GM12891 (cell line): ENCODE measurements at regions not wholly inside any gene's neighbourhood (a gene's known extent, or its start where the extent isn't known, plus 50 kb on each side); places are given as distances from the start of the nearest gene placed in this dataset.
A peak's percentile ranks its signal among the peaks of the same experiment; 100 is the strongest.

Experiments used
- DNase-seq: peaks from one replicate; pipeline ENCODE4 v3.0.0; 2011; ENCODE audit warnings: low spot score; ENCODE audit not compliant: insufficient read length
- FAIRE-seq: peaks from 2 replicates; lab custom pipeline; 2011; peaks lifted over from hg19 to GRCh38; lab: Jason Lieb, UNC
- PAX5 ChIP-seq: IDR thresholded peaks from 2 replicates; pipeline ENCODE4 v1.6.1; 2011; ENCODE audit warnings: low read length, moderate library complexity, mild to moderate bottlenecking; ENCODE audit not compliant: insufficient read depth, severe bottlenecking
- POLR2A ChIP-seq: IDR thresholded peaks from 2 replicates; pipeline ENCODE4 v1.6.1; 2011; ENCODE audit warnings: low read depth, low read length, control low read depth
- POLR2AphosphoS5 ChIP-seq: IDR thresholded peaks from 2 replicates; pipeline ENCODE4 v1.6.1; 2011; ENCODE audit warnings: low read depth, low read length, control low read depth
- POU2F2 ChIP-seq: IDR thresholded peaks from 2 replicates; pipeline ENCODE4 v1.6.1; 2011; ENCODE audit warnings: low read depth, mild to moderate bottlenecking, control low read depth, low read length, moderate library complexity
- SPI1 ChIP-seq: IDR thresholded peaks from 2 replicates; pipeline ENCODE4 v1.6.1; 2011; ENCODE audit warnings: low read depth, low read length, control low read depth
- TAF1 ChIP-seq: IDR thresholded peaks from 2 replicates; pipeline ENCODE4 v1.6.1; 2011; ENCODE audit warnings: low read depth, low read length, control low read depth

DNA sequence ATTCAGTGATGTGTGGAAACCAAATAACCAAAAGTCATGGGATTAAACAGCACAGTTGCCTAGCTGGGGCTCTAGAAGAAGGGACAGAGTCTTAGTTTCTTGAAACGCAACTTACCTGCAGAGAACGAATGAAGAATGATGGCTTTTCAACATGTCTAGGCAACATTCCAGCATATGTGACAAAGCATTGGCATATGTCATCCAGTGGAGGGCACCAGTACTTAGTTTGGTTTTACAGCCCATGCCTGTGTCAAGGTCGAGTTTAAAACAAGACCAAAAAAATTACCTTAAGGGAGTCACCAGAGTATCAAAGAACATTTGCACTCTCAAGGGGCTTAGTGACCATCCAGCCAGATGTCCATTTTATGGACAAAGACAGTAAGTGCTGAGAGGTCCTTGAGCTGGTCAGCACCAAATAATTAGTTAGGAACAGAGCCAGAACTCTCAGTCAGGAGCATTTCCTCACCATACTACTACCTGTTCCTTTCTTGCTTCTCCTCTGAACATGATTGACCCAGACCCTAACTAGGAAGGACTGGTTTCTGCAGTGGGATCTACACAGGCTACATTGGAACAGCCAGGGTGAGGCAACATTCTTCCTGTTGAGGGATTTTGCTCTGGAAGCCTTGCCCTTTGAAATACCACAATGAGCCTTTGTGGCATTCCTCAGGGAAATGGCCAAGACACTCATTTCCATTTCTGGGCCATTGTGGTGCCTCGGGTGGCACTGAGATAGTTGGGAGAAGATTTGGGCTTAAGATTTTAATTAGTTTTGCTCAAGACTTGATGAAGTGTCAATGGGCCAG is 75.4 kb upstream of the ANKH start:
- FAIRE-seq (peak; percentile 87), DNase-seq (no peak)
- no peak for TF ChIP-seq PAX5
- no peak for TF ChIP-seq TAF1
- TF ChIP-seq POLR2AphosphoS5: no peak
- TF ChIP-seq POLR2A: no peak
- no peak for TF ChIP-seq SPI1
- no peak for TF ChIP-seq POU2F2

DNA sequence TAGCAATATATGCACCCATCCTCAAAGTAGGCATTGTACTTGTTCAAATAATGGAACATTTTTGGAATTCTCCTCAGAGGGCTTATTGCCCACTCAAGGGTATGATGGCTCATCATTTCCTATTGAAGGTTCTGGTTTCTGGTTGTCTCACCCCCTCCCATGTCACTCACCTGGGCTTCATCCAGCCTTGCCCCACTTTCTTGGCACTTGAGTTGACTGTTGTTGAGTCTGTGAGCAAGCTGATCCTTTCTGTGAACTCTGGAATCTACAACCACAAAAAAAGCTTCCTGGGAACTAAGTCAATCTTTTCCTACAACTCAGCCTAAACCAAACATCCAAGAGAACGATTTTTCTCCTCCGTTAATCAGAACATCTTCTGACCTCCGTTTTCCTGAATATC is 73.9 kb upstream of the ANKH start:
- DNase-seq (no peak), FAIRE-seq (no peak)
- TF ChIP-seq SPI1: no peak
- no peak for TF ChIP-seq POLR2A
- no peak for TF ChIP-seq POLR2AphosphoS5
- no peak for TF ChIP-seq PAX5
- TF ChIP-seq TAF1: no peak
- no peak for TF ChIP-seq POU2F2

DNA sequence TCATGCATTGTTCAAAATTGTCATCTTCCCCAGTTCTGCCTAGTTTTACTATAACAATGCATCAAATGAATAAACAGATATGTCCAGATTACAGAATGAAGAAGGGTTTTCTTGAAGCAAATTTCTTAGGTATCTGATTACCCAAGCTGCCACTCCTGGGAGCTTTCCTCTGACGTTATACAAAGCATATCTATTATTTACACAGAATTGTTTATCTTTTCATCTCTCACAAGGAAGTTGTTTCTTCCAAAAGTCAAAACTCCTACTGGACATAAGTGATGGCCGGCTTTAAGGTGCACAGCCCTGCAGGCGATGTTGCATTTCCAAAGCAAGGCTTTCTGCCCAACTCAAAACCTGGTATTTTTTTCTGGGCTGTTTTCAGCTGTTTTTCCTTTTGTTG is 73.4 kb upstream of the ANKH start:
- FAIRE-seq (no peak), DNase-seq (no peak)
- no peak for TF ChIP-seq PAX5
- no peak for TF ChIP-seq POLR2A
- TF ChIP-seq TAF1: no peak
- TF ChIP-seq SPI1: no peak
- no peak for TF ChIP-seq POLR2AphosphoS5
- TF ChIP-seq POU2F2: no peak

DNA sequence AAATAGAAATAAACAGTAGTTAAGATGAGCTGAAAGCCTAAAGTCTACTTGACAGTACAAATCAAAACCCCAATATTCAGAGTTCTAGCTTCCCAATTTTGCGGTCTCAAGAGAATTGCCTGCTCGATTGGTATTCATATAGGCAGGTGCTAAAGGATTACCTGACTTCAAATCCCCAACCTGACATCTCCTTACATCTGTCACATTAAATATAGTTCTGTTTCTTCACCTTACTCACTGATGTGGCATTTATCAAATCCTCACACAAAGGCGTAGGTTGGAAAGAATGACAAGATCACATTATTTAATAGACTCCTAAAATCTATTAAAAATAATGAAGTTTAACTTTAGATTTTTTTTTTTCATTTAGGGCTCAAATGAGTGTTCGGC is 72.8 kb upstream of the ANKH start:
- no peak for TF ChIP-seq POLR2AphosphoS5
- TF ChIP-seq PAX5: no peak
- no peak for TF ChIP-seq POU2F2
- no peak for FAIRE-seq
- DNase-seq: no peak

GRCh38 chr5:14942212-14942611 is 70.6 kb upstream of the ANKH start:
- no peak for TF ChIP-seq POLR2AphosphoS5
- TF ChIP-seq SPI1: no peak
- TF ChIP-seq POU2F2: no peak
- TF ChIP-seq TAF1: no peak
- no peak for TF ChIP-seq POLR2A
- TF ChIP-seq PAX5: no peak
- FAIRE-seq: no peak

DNA sequence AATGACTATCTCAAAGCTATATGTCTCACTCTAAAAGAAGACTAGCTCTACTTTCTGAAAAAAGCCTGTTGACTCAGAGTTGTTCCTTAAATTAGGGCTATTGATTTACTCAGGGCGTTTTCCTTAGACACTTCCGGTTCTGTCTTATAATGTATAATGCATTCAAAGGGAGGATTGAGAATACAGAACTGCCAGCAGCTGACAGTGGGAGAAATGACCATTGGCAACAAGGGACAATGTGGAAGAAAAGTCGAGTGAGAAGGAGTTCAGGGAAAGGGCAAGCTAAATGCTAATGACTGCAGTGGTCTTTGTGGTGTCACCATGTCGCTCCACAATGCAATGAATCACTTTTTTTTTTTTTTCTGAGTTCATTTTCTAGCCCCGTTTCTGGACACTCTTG is 65.7 kb upstream of the ANKH start:
- FAIRE-seq (no peak), DNase-seq (no peak)
- TF ChIP-seq PAX5 (no peak), POU2F2 (no peak), TAF1 (no peak), POLR2A (no peak), SPI1 (no peak), POLR2AphosphoS5 (no peak)

More at GRCh38 chr5:14942212-14942611, 70.6 kb upstream of the ANKH start:
- DNase-seq: no peak

GRCh38 chr5:14936588-14936987 is 65.0 kb upstream of the ANKH start:
- no peak for TF ChIP-seq POLR2AphosphoS5
- TF ChIP-seq TAF1: no peak
- no peak for TF ChIP-seq PAX5
- TF ChIP-seq SPI1: no peak
- no peak for TF ChIP-seq POU2F2
- TF ChIP-seq POLR2A: no peak
- FAIRE-seq (no peak), DNase-seq (no peak)

DNA sequence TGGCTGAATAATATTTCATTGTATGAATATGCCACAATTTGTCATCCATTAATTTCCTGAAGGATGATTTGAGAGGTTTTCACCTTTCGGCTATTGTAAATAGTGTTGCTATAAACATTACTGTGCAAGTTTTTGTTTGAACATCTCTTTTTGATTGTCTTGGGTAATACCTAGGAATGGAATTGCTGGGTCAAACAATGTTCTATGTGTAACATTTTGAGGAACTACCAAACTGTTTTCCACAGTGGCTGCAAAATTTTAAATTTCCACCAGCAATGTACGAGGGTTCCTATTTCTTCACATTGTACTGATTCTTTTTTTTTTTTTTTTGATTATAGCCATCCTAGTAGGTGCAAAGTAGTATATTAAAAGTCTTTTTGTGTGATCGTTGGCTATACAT is 63.8 kb upstream of the ANKH start:
- no peak for DNase-seq
- no peak for FAIRE-seq
- no peak for TF ChIP-seq TAF1
- no peak for TF ChIP-seq POU2F2
- no peak for TF ChIP-seq POLR2AphosphoS5
- TF ChIP-seq PAX5: no peak
- TF ChIP-seq SPI1: no peak
- no peak for TF ChIP-seq POLR2A

DNA sequence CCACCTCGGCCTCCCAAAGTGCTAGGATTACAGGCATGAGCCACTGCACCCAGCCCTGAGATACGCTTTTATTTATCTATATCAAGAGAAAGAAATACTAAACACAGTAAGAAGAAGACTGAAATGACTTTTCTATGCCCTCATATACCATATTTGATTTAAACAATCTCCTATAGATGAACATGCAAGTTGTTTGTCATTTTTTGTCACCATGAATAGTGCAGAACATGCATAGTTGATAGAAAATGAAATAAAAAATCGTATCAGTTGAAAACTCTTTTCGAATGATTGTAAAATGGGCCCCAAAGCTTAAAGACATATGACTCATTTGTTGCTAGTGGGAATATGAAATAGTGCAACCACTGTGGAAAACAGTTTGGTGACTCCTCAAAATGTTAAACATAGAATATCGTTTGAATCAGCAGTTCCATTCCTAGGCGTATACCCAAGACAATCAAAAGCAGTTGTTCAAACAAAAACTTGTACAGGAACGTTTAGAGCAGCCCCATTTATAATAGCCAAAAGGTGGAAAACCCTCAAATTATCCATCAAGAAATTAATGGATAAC is 61.4 kb upstream of the ANKH start:
- DNase-seq (no peak), FAIRE-seq (no peak)
- TF ChIP-seq SPI1: no peak
- no peak for TF ChIP-seq POLR2A
- TF ChIP-seq PAX5: no peak
- no peak for TF ChIP-seq TAF1
- TF ChIP-seq POU2F2: no peak
- TF ChIP-seq POLR2AphosphoS5: no peak
